ENCODE measurements at regions not wholly inside any gene's neighbourhood (a gene's known extent, or its start where the extent isn't known, plus 50 kb on each side); places are given as distances from the start of the nearest gene placed in this dataset.

DNA sequence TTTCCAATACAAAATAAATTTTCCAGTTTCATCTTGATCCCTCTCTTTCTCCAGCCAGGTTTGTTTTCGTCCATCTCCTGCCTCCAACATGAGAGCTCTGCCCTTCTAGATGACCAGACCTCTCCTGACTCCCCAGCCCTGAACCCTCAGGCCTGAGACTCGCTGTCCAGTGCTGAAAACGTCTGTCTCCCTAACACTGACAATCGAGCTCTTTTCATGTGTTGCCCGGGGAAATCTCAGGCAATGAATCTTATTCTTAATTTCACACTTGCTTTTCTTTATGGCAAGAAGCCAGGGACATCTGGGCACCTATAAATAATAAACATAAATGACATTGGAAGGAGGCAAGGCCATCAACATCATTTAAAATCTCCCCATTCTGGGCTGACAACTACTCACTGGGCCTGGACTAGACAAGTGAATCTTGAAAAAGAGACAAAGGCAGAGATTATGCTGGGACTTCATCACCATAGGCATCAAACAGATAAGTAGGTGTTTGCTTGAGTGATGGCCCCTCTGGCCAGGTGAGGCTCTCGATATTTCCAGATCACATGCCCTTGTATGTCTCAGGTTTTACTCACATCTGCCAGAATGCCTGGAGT, 274.5 kb upstream of the B3GAT1 start:
- no peaks in the 10 kb centered on the region for H3K4me1 ChIP-seq
- WGBS (ENCODE audit: insufficient coverage, low coverage, low lambda C conversion rate, missing lambda C conversion rate), result 22% methylated on average over 6 of the region's 6 CpGs
- TF ChIP-seq POLR2A (IDR thresholded peaks at IDR 0.05), result no peak
- TF ChIP-seq, protein P1, sequence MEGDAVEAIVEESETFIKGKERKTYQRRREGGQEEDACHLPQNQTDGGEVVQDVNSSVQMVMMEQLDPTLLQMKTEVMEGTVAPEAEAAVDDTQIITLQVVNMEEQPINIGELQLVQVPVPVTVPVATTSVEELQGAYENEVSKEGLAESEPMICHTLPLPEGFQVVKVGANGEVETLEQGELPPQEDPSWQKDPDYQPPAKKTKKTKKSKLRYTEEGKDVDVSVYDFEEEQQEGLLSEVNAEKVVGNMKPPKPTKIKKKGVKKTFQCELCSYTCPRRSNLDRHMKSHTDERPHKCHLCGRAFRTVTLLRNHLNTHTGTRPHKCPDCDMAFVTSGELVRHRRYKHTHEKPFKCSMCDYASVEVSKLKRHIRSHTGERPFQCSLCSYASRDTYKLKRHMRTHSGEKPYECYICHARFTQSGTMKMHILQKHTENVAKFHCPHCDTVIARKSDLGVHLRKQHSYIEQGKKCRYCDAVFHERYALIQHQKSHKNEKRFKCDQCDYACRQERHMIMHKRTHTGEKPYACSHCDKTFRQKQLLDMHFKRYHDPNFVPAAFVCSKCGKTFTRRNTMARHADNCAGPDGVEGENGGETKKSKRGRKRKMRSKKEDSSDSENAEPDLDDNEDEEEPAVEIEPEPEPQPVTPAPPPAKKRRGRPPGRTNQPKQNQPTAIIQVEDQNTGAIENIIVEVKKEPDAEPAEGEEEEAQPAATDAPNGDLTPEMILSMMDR (IDR thresholded peaks at IDR 0.05), result no peak
- H3K4me3 ChIP-seq, result no peak overlapping the region
- H3K27ac ChIP-seq, result no peak overlapping the region
- no peaks in the 10 kb centered on the region for H3K9me3 ChIP-seq
- H3K36me3 ChIP-seq, result no peaks in the 10 kb centered on the region
- ATAC-seq, result no peak
- no peaks in the 10 kb centered on the region for H3K27me3 ChIP-seq
- intact Hi-C loops (cut with DNase I), result no loop called here
- DNase-seq, result no peak

DNA sequence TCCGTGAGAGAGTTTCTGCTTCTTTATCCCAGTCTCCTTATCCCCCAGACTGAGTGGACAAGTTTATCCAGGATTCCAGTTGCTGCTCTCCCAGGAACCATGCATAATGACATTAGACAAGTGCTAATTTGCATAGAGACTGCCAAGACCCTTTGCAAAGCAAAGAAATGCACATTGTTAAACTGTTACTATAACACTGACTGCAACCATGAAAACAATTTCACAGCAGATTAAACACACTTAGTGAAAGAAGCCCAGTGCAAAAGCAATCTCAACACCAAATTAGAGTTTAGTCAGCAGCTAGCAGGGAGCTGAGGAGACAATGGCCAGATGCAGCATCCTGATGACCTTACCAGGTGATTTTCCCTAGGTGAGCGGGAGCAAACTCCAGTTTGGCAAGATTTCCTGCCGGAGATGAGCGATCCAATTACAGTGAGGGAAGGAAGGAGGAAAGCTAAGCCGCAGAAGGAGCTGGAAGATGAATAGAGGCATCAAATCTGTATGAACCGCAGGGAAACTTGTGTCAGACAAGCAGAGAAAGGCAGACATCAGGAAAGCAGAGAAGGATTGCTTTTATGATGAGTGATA, 273.8 kb upstream of the B3GAT1 start:
- no peaks in the 10 kb centered on the region for H3K27me3 ChIP-seq
- H3K9me3 ChIP-seq, result no peaks in the 10 kb centered on the region
- TF ChIP-seq, protein P1 (IDR thresholded peaks at IDR 0.05), result no peak
- TF ChIP-seq POLR2A (IDR thresholded peaks at IDR 0.05), result no peak
- 72% methylated on average over 2 of the region's 6 CpGs for WGBS (ENCODE audit: insufficient coverage, low coverage, low lambda C conversion rate, missing lambda C conversion rate)
- intact Hi-C loops (cut with DNase I), result no loop called here
- no peak overlapping the region for H3K4me3 ChIP-seq
- DNase-seq (no peak), ATAC-seq (no peak)
- no peaks in the 10 kb centered on the region for H3K4me1 ChIP-seq
- no peak overlapping the region for H3K27ac ChIP-seq
- no peaks in the 10 kb centered on the region for H3K36me3 ChIP-seq

DNA sequence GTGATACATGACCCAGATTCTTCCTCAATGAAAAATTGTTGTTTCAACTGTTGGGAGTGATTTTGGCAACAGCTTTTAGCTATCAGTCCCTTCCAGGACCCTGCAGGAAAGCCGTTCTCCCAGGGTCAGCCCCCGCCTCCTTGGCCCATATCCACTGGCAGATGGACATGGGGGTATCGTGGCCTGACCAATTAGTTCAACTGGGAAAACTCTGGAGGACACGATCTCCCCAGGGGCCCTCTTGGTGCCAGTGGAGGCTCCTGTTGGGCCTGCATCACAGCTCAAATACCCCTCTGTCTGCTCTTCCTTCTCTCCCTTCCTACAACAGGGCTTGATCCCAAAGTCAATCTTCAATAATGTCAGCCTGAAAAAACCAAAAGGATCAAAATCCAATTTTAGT, 272.5 kb upstream of the B3GAT1 start:
- DNase-seq, result no peak
- Histone ChIP-seq H3K27me3 (no peaks in the 10 kb centered on the region), H3K36me3 (no peaks in the 10 kb centered on the region), H3K4me3 (no peak overlapping the region), H3K9me3 (no peaks in the 10 kb centered on the region), H3K27ac (no peak overlapping the region), H3K4me1 (no peaks in the 10 kb centered on the region)
- WGBS (ENCODE audit: insufficient coverage, low coverage, low lambda C conversion rate, missing lambda C conversion rate), result 66% methylated on average over 4 of the region's 4 CpGs
- no peak for ATAC-seq
- intact Hi-C loops (cut with DNase I), result no loop called here
- TF ChIP-seq, protein P1 (IDR thresholded peaks at IDR 0.05), result no peak

DNA sequence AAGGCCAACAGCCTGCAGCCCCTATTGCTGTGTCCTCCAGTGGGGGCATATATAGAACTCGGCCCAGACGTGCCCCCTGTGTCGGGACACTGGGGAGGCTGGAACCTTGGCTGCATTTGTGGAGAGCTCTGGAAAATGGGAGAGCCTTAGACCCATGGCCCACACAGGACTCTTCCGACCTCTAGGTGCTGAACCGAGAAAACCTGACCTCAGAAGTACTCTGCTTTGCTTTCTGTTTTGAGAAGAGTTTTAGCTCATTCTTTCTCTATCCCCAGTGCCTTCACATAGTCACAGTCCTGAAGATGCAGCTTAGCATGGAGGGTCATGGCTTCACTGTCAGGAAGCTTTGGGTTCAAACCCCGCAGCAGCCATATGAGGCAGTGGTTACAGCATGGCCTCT, 271.8 kb upstream of the B3GAT1 start:
- ATAC-seq (no peak), DNase-seq (no peak)
- intact Hi-C loops (cut with DNase I), result no loop called here
- Histone ChIP-seq H3K9me3 (no peaks in the 10 kb centered on the region), H3K36me3 (no peaks in the 10 kb centered on the region), H3K4me1 (no peaks in the 10 kb centered on the region), H3K4me3 (no peak overlapping the region), H3K27me3 (no peaks in the 10 kb centered on the region), H3K27ac (no peak overlapping the region)
- TF ChIP-seq, protein P1 (IDR thresholded peaks at IDR 0.05), result no peak
- no peak for TF ChIP-seq POLR2A (IDR thresholded peaks at IDR 0.05)
- 100% methylated on average over 1 of the region's 6 CpGs for WGBS (ENCODE audit: insufficient coverage, low coverage, low lambda C conversion rate, missing lambda C conversion rate)

All from right lobe of liver (tissue), 6 donors.